K562 (cell line): ENCODE measurements at regions not wholly inside any gene's neighbourhood (a gene's known extent, or its start where the extent isn't known, plus 50 kb on each side); places are given as distances from the start of the nearest gene placed in this dataset.

ENCODE experiments used
- ADNP ChIP-seq: fragments of 200-800 bp; sonication (Bioruptor generic); IDR thresholded peaks from 2 replicates; pipeline ENCODE4 v1.6.1; 2016; ENCODE audit warnings: missing genetic modification characterization, missing compliant biosample characterization
- ARID4B ChIP-seq: sonication (generic); formaldehyde crosslinking; IDR thresholded peaks from 2 replicates; pipeline ENCODE4 v1.8.0; 2022; ENCODE audit warnings: mild to moderate bottlenecking, missing genetic modification reagents
- GTF2F1 ChIP-seq: IDR thresholded peaks from 2 replicates; pipeline ENCODE4 v1.6.1; 2011; ENCODE audit warnings: low read depth, low read length, improper control_type of control experiment
- HES1 ChIP-seq: fragments of 450-650 bp; IDR thresholded peaks from 2 replicates; pipeline ENCODE4 v1.6.1; 2016; ENCODE audit warnings: low read depth, mild to moderate bottlenecking, moderate library complexity
- JUN ChIP-seq, 2 experiments: sonication (generic) in 1 of 2; formaldehyde crosslinking in 1 of 2; IDR thresholded peaks; 2 replicates each; pipeline versions ENCODE4 v1.6.1 to v1.8.0; 2012 to 2022; ENCODE audit warnings: borderline replicate concordance in 2 of 2, mild to moderate bottlenecking in 2 of 2, improper control_type of control experiment in 1 of 2, low read depth in 1 of 2, low read length in 1 of 2, missing genetic modification reagents in 1 of 2
- MYC ChIP-seq, 2 experiments: fragments of 250-450 bp in 1 of 2; sonication (Bioruptor Pico) in 1 of 2; IDR thresholded peaks; 2 replicates each; pipeline versions ENCODE4 v1.5.1 to v1.6.1; 2012 to 2021; ENCODE audit warnings: low read depth in 2 of 2, borderline replicate concordance in 1 of 2, improper control_type of control experiment in 1 of 2, low read length in 1 of 2, mild to moderate bottlenecking in 1 of 2, moderate library complexity in 1 of 2
- NELFE ChIP-seq: IDR thresholded peaks from 2 replicates; pipeline ENCODE4 v1.6.1; 2011; ENCODE audit warnings: mild to moderate bottlenecking; ENCODE audit not compliant: insufficient read depth, insufficient read length
- NKRF ChIP-seq: fragments of 450-650 bp; IDR thresholded peaks from 2 replicates; pipeline ENCODE4 v1.6.1; 2016; ENCODE audit warnings: borderline replicate concordance
- PHB2 ChIP-seq: fragments of 450-650 bp; IDR thresholded peaks from 2 replicates; pipeline ENCODE4 v1.6.1; 2017; ENCODE audit warnings: low read depth
- SIN3B ChIP-seq: fragments of 450-650 bp; IDR thresholded peaks from 2 replicates; pipeline ENCODE4 v1.6.1; 2017; ENCODE audit warnings: low read depth, mild to moderate bottlenecking, moderate library complexity
- SMARCC2 ChIP-seq: fragments of 450-650 bp; IDR thresholded peaks from 2 replicates; pipeline ENCODE4 v1.6.1; 2017; ENCODE audit warnings: antibody characterized with exemption, moderate library complexity, mild to moderate bottlenecking, low read depth

GRCh38 chr2:12223732-12224131 is 477.3 kb downstream of the LPIN1 start (continued):
- no peak for TF ChIP-seq SMARCC2
- TF ChIP-seq ARID4B (CRISPR knock-in tag), result no peak
- TF ChIP-seq MYC (IDR thresholded peaks at IDR 0.05; ENCODE audit: low read depth, low read length), result no peak
- TF ChIP-seq MYC (CRISPR knock-in tag; IDR thresholded peaks at IDR 0.05; ENCODE audit: borderline replicate concordance, low read depth), result no peak
- no peak for TF ChIP-seq GTF2F1
- no peak for TF ChIP-seq HES1
- TF ChIP-seq ADNP, result no peak
- TF ChIP-seq JUN (IDR thresholded peaks at IDR 0.05; ENCODE audit: borderline replicate concordance, low read depth, low read length), result no peak
- no peak for TF ChIP-seq JUN (CRISPR knock-in tag; IDR thresholded peaks at IDR 0.05; ENCODE audit: borderline replicate concordance)
- no peak for TF ChIP-seq NKRF
- no peak for TF ChIP-seq SIN3B
- no peak for TF ChIP-seq PHB2
- no peak for TF ChIP-seq NELFE
